ENCODE measurements at regions not wholly inside any gene's neighbourhood (a gene's known extent, or its start where the extent isn't known, plus 50 kb on each side); places are given as distances from the start of the nearest gene placed in this dataset.

GRCh38 chr3:161671141-161671540 is 174.5 kb downstream of the OTOL1 start:
- H2AFZ ChIP-seq (ENCODE audit: low read length) = no peak overlapping the region
- H3K36me3 ChIP-seq (replicated peaks in 1 of 2; ENCODE audit: control insufficient read depth in 1 of 2, insufficient read depth in 2 of 2, low read length in 2 of 2) = no peaks in the 10 kb centered on the region
- peaks cover 16% of the 10 kb centered on the region for H3K9me3 ChIP-seq (ENCODE audit: low read length)
- TF ChIP-seq ZKSCAN1 (IDR thresholded peaks at IDR 0.05; ENCODE audit: low read length) (no peak), SMAD9 (CRISPR knock-in tag; IDR thresholded peaks at IDR 0.05) (no peak), ZNF652 (CRISPR knock-in tag; IDR thresholded peaks at IDR 0.05; ENCODE audit: borderline replicate concordance, low read depth) (no peak), PAX8 (CRISPR knock-in tag; IDR thresholded peaks at IDR 0.05; ENCODE audit: borderline replicate concordance) (no peak), SCMH1 (CRISPR knock-in tag; IDR thresholded peaks at IDR 0.05; ENCODE audit: borderline replicate concordance) (no peak), THYN1 (CRISPR knock-in tag; IDR thresholded peaks at IDR 0.05; ENCODE audit: borderline replicate concordance, low read depth) (no peak), ZNF878 (CRISPR knock-in tag; IDR thresholded peaks at IDR 0.05) (no peak), MBNL3 (CRISPR knock-in tag; conservative IDR thresholded peaks at IDR 0.05) (no peak), ZFP36L2 (CRISPR knock-in tag; IDR thresholded peaks at IDR 0.05) (no peak), SKI (IDR thresholded peaks at IDR 0.05; ENCODE audit: partially characterized antibody) (no peak), CBX2 (IDR thresholded peaks at IDR 0.05; ENCODE audit: low read depth, low read length) (no peak), CBX2 (CRISPR knock-in tag; IDR thresholded peaks at IDR 0.05; ENCODE audit: low read depth) (no peak), TCF12 (IDR thresholded peaks at IDR 0.05) (no peak), TCF12 (CRISPR knock-in tag; IDR thresholded peaks at IDR 0.05) (no peak), NFIC (IDR thresholded peaks at IDR 0.05; ENCODE audit: low read length) (no peak), TAF1 (CRISPR knock-in tag; IDR thresholded peaks at IDR 0.05) (no peak), POGK (CRISPR knock-in tag; conservative IDR thresholded peaks at IDR 0.05) (no peak), POGZ (CRISPR knock-in tag; IDR thresholded peaks at IDR 0.05) (no peak), ZNF841 (CRISPR knock-in tag; IDR thresholded peaks at IDR 0.05; ENCODE audit: borderline replicate concordance) (no peak), FOXP1 (IDR thresholded peaks at IDR 0.05) (no peak), FOXP1 (CRISPR knock-in tag; IDR thresholded peaks at IDR 0.05) (no peak)
- no peaks in the 10 kb centered on the region for H3K4me1 ChIP-seq (ENCODE audit: insufficient read depth, low read length)
- H3K27me3 ChIP-seq (ENCODE audit: control insufficient read depth in 1 of 2, insufficient read depth in 2 of 2, low read length in 2 of 2) = no peaks in the 10 kb centered on the region
- no TSS peak for BruUV-seq (replicated peaks)
- ATAC-seq (no peak), DNase-seq (ENCODE audit: low spot score) (no peak), FAIRE-seq (no peak)
- no peak overlapping the region for H3K4me3 ChIP-seq (replicated peaks in 1 of 3; ENCODE audit: insufficient read depth in 1 of 3, low read depth in 2 of 3, low read length in 3 of 3)
- no peaks in the 10 kb centered on the region for H3K79me2 ChIP-seq (ENCODE audit: insufficient read depth, low read length)
- CTCF ChIA-PET (ENCODE audit: low intra/inter-chr PET ratio, low total read pairs) = no interaction called here
- POLR2A ChIA-PET = no interaction called here
- no peaks in the 10 kb centered on the region for H4K20me1 ChIP-seq (ENCODE audit: insufficient read depth, low read length)
- no peak overlapping the region for H3K4me2 ChIP-seq (ENCODE audit: low read depth, low read length)
- in situ Hi-C loops (cut with HindIII; ENCODE audit: extremely low pct_ligation_motif_present, low pct_unique_long_range_greater_than_20kb) = no loop called here
- H3K27ac ChIP-seq (ENCODE audit: extremely low read length, insufficient read depth, low read length) = no peak overlapping the region
- intact Hi-C loops (cut with micrococcal nuclease; ENCODE audit: unreplicated experiment) = no loop called here
- no peak overlapping the region for H3K9ac ChIP-seq (ENCODE audit: insufficient read depth, low read depth, low read length)
- 0% methylated on average over 1 of the region's 2 CpGs for WGBS (ENCODE audit: low lambda C conversion rate)

Measured in HepG2 (cell line).